ENCODE measurements at regions not wholly inside any gene's neighbourhood (a gene's known extent, or its start where the extent isn't known, plus 50 kb on each side); places are given as distances from the start of the nearest gene placed in this dataset.
"Not testable (repeated sequence)": the region's sequence is repeated elsewhere in the genome, so short reads cannot be mapped to it uniquely, and the experiment has no call there.

- DNase-seq (ENCODE audit: low spot score), result no peak
Measured at GRCh38 chr13:37164635-37165034, 59.2 kb upstream of the CSNK1A1L start.

- no peak for DNase-seq (ENCODE audit: low spot score)
Measured at GRCh38 chr13:37163641-37164265, 58.3 kb upstream of the CSNK1A1L start.

- DNase-seq (ENCODE audit: low spot score), result no peak
Measured at GRCh38 chr13:37158481-37158880, 53.0 kb upstream of the CSNK1A1L start.

GRCh38 chr13:37155613-37156097, 50.2 kb upstream of the CSNK1A1L start:
- DNase-seq (ENCODE audit: low spot score), result not testable (repeated sequence)

Measured in pons (tissue), 1 donor.